Ascending aorta (tissue), 2 donors: ENCODE measurements at regions not wholly inside any gene's neighbourhood (a gene's known extent, or its start where the extent isn't known, plus 50 kb on each side); places are given as distances from the start of the nearest gene placed in this dataset.

Experiments used
- DNase-seq, 2 donors: peaks; one replicate each; pipeline ENCODE4 v3.0.0-alpha.2; 2019; ENCODE audit warnings: low spot score in 2 of 2
- H3K27ac ChIP-seq, 2 donors: fragments of 200-600 bp; sonication (generic); one replicate each; pipeline ENCODE4 v1.5.1; 2016 to 2017; ENCODE audit warnings: mild to moderate bottlenecking in 1 of 2
- H3K27me3 ChIP-seq: fragments of 200-600 bp; sonication (generic); one replicate; pipeline ENCODE4 v1.5.1; 2017
- H3K36me3 ChIP-seq, 2 donors: fragments of 200-600 bp; sonication (generic); one replicate each; pipeline ENCODE4 v1.5.1; 2016
- H3K4me1 ChIP-seq, 2 donors: fragments of 200-600 bp; sonication (generic); one replicate each; pipeline ENCODE4 v1.5.1; 2016 to 2017; ENCODE audit warnings: mild to moderate bottlenecking in 1 of 2
- H3K4me3 ChIP-seq, 2 donors: fragments of 200-600 bp; sonication (generic); one replicate each; pipeline ENCODE4 v1.5.1; 2016 to 2017; ENCODE audit warnings: mild to moderate bottlenecking in 1 of 2
- H3K9me3 ChIP-seq, 2 donors: fragments of 200-600 bp; sonication (generic); one replicate each; pipeline ENCODE4 v1.5.1; 2016
- intact Hi-C: fragments of 100-400 bp; cut with DNase I; formaldehyde crosslinking; loops from one replicate; pipeline ENCODE4 v1.15.1; 2023
- TF ChIP-seq, protein P1 (sequence below), 3 experiments: fragments of 200-600 bp in 2 of 3; fragments of 450-650 bp in 1 of 3; sonication (generic) in 2 of 3; IDR thresholded peaks; one replicate each; pipeline ENCODE4 v1.5.1; 2016 to 2019; ENCODE audit warnings: antibody characterized with exemption in 3 of 3, mild to moderate bottlenecking in 1 of 3, moderate library complexity in 1 of 3

GRCh38 chr17:65279456-65279855 lies 142.3 kb downstream of the RGS9 start:
- TF ChIP-seq, protein P1, sequence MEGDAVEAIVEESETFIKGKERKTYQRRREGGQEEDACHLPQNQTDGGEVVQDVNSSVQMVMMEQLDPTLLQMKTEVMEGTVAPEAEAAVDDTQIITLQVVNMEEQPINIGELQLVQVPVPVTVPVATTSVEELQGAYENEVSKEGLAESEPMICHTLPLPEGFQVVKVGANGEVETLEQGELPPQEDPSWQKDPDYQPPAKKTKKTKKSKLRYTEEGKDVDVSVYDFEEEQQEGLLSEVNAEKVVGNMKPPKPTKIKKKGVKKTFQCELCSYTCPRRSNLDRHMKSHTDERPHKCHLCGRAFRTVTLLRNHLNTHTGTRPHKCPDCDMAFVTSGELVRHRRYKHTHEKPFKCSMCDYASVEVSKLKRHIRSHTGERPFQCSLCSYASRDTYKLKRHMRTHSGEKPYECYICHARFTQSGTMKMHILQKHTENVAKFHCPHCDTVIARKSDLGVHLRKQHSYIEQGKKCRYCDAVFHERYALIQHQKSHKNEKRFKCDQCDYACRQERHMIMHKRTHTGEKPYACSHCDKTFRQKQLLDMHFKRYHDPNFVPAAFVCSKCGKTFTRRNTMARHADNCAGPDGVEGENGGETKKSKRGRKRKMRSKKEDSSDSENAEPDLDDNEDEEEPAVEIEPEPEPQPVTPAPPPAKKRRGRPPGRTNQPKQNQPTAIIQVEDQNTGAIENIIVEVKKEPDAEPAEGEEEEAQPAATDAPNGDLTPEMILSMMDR (IDR thresholded peaks at IDR 0.05), result no peak
- DNase-seq, result peak in 1 of 2 donors; percentile 31
- Histone ChIP-seq H3K27ac (no peak overlapping the region), H3K36me3 (no peaks in the 10 kb centered on the region), H3K4me3 (no peak overlapping the region), H3K9me3 (no peaks in the 10 kb centered on the region), H3K27me3 (no peaks in the 10 kb centered on the region), H3K4me1 (peaks cover 0 to 7% of the 10 kb centered on the region in 2 donors)
- intact Hi-C loops, result loop anchor here (10.0 kb wide), 1 partner anchor 505 kb away; no protein-coding TSS in a partner anchor

GRCh38 chr17:65278820-65279184 lies 141.6 kb downstream of the RGS9 start:
- H3K27ac ChIP-seq, result no peak overlapping the region
- TF ChIP-seq, protein P1 (IDR thresholded peaks at IDR 0.05), result no peak
- H3K36me3 ChIP-seq, result no peaks in the 10 kb centered on the region
- H3K4me3 ChIP-seq, result no peak overlapping the region
- peak in 1 of 2 donors; percentile 55 for DNase-seq
- peaks cover 0 to 7% of the 10 kb centered on the region in 2 donors for H3K4me1 ChIP-seq
- no peaks in the 10 kb centered on the region for H3K9me3 ChIP-seq
- no peaks in the 10 kb centered on the region for H3K27me3 ChIP-seq
- intact Hi-C loops, result loop anchor here (10.0 kb wide), 1 partner anchor 506 kb away; no protein-coding TSS in a partner anchor

DNA sequence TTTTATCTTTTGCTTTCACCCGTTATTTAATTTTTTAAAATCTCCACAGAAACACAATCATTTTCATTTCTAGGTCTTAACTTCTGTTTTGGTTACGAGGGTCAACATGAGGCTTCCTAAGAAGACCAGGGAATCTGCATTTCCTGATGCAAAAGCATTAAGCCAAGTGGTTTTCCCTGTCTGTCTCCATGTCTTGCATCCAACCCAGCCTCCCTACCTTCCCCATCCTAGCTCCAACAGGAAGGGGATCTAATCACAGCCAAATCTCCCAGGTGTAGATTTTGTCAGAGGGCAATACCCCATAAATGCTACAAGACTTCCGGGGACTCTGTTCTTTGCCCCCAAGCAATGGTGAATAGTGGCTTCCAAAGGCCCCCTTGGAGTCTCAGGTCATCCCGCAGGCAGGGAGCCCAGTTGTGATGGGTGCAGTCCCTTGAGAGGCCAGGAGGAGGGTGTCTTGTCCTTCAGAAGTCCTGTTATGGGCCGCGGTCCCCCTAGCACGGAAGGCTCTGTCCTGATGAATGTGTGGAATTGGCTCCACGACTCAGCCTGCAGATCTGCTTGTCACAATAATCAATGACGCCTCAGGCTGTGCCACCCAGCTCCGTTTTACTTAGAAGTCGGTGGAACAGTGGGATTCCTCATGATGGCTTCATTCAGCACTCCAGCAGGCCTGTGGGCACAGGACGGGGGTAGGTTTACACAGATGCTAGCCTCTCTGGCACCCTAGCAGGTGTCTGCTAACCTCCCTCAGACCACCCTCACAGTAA lies 141.1 kb downstream of the RGS9 start:
- peak in 1 of 2 donors; percentile 63 for DNase-seq
- Histone ChIP-seq H3K36me3 (no peaks in the 10 kb centered on the region), H3K27ac (peak overlapping the region in 1 of 2 donors; percentile 61), H3K9me3 (no peaks in the 10 kb centered on the region), H3K4me1 (peaks cover 0 to 7% of the 10 kb centered on the region in 2 donors), H3K27me3 (no peaks in the 10 kb centered on the region), H3K4me3 (peak overlapping the region in 1 of 2 donors; percentile 40)
- TF ChIP-seq, protein P1 (IDR thresholded peaks at IDR 0.05), result peak in 1 of 3 experiments; percentile 34
- intact Hi-C loops, result loop anchor here (10.0 kb wide), 1 partner anchor 507 kb away; no protein-coding TSS in a partner anchor

GRCh38 chr17:65277576-65277975 lies 140.4 kb downstream of the RGS9 start:
- no peaks in the 10 kb centered on the region for H3K9me3 ChIP-seq
- intact Hi-C loops, result loop anchor here (10.0 kb wide), 1 partner anchor 507 kb away; no protein-coding TSS in a partner anchor
- peak overlapping the region; percentile 51 to 61 for H3K27ac ChIP-seq
- H3K27me3 ChIP-seq, result no peaks in the 10 kb centered on the region
- peaks cover 0 to 7% of the 10 kb centered on the region in 2 donors for H3K4me1 ChIP-seq
- no peaks in the 10 kb centered on the region for H3K36me3 ChIP-seq
- no peak for DNase-seq
- TF ChIP-seq, protein P1 (IDR thresholded peaks at IDR 0.05), result no peak
- peak overlapping the region in 1 of 2 donors; percentile 40 for H3K4me3 ChIP-seq
